HG03066 (cell line): ENCODE measurements at regions not wholly inside any gene's neighbourhood (a gene's known extent, or its start where the extent isn't known, plus 50 kb on each side); places are given as distances from the start of the nearest gene placed in this dataset.

Source experiments
- ATAC-seq: cut with Tn5 transposase; IDR thresholded peaks from one replicate; pipeline ENCODE4 v1.9.1; 2021; ENCODE audit warnings: low read depth; ENCODE audit not compliant: unreplicated experiment

GRCh38 chr9:86406366-86406765 lies 52.2 kb upstream of the TUT7 start:
- no peak for ATAC-seq

- no peak for ATAC-seq
Measured at GRCh38 chr9:86405926-86406325, 51.7 kb upstream of the TUT7 start.

- ATAC-seq = no peak
Measured at GRCh38 chr9:86405086-86405491, 50.9 kb upstream of the TUT7 start.
